Gastrocnemius medialis (tissue), 4 donors: ENCODE measurements at regions not wholly inside any gene's neighbourhood (a gene's known extent, or its start where the extent isn't known, plus 50 kb on each side); places are given as distances from the start of the nearest gene placed in this dataset.

Experiments used
- POLR2A ChIP-seq, 2 donors: fragments of 450-650 bp; IDR thresholded peaks; one replicate each; pipeline ENCODE4 v1.6.1; 2017; ENCODE audit warnings: antibody characterized with exemption in 2 of 2, mild to moderate bottlenecking in 2 of 2, moderate library complexity in 2 of 2
- TF ChIP-seq, protein P1 (sequence below), 5 experiments: fragments of 450-650 bp in 3 of 5; fragments of 200-600 bp in 2 of 5; sonication (generic) in 2 of 5; IDR thresholded peaks in 4 of 5; conservative IDR thresholded peaks in 1 of 5; 1 replicate in 4 of 5; 2 replicates in 1 of 5; pipeline ENCODE4 v1.5.1; 2016 to 2019; ENCODE audit warnings: antibody characterized with exemption in 5 of 5, mild to moderate bottlenecking in 3 of 5, moderate library complexity in 3 of 5

DNA sequence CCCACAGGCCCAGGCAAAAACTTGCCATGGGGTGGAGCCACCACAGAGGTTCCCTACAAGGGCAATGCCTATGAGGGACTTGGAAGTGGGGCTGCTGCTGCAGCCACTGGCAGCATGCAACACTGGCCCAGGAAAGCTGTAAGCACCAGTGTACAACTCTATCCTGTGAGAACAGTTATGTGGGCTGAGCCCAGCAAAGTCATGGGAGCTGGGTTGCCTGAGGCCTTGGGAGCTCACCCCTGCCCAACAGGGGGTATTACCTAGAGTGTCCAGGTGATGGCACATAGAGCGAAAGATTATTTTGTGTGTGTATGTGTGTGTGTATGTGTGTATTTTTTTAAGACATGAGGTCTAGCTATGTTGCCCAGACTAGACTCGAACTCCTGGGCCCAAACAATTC is 57.0 kb downstream of the TANC2 start:
- TF ChIP-seq, protein P1, sequence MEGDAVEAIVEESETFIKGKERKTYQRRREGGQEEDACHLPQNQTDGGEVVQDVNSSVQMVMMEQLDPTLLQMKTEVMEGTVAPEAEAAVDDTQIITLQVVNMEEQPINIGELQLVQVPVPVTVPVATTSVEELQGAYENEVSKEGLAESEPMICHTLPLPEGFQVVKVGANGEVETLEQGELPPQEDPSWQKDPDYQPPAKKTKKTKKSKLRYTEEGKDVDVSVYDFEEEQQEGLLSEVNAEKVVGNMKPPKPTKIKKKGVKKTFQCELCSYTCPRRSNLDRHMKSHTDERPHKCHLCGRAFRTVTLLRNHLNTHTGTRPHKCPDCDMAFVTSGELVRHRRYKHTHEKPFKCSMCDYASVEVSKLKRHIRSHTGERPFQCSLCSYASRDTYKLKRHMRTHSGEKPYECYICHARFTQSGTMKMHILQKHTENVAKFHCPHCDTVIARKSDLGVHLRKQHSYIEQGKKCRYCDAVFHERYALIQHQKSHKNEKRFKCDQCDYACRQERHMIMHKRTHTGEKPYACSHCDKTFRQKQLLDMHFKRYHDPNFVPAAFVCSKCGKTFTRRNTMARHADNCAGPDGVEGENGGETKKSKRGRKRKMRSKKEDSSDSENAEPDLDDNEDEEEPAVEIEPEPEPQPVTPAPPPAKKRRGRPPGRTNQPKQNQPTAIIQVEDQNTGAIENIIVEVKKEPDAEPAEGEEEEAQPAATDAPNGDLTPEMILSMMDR (IDR thresholded peaks at IDR 0.05 in 4 of 5, conservative IDR thresholded peaks at IDR 0.05 in 1 of 5): no peak
- no peak for TF ChIP-seq POLR2A (IDR thresholded peaks at IDR 0.05)
